Activated effector memory CD4-positive, alpha-beta T cell treated with anti-CD3 and anti-CD28 coated beads, Interleukin-2, amount 50 U/mL, for 16 hours (primary cell): ENCODE measurements at regions not wholly inside any gene's neighbourhood (a gene's known extent, or its start where the extent isn't known, plus 50 kb on each side); places are given as distances from the start of the nearest gene placed in this dataset.

Experiments
- DNase-seq: peaks from one replicate; pipeline ENCODE4 v3.0.0-alpha.2; 2020

- DNase-seq = no peak
Observed at GRCh38 chr4:74651198-74651597, 143.1 kb downstream of the BTC start.

DNA sequence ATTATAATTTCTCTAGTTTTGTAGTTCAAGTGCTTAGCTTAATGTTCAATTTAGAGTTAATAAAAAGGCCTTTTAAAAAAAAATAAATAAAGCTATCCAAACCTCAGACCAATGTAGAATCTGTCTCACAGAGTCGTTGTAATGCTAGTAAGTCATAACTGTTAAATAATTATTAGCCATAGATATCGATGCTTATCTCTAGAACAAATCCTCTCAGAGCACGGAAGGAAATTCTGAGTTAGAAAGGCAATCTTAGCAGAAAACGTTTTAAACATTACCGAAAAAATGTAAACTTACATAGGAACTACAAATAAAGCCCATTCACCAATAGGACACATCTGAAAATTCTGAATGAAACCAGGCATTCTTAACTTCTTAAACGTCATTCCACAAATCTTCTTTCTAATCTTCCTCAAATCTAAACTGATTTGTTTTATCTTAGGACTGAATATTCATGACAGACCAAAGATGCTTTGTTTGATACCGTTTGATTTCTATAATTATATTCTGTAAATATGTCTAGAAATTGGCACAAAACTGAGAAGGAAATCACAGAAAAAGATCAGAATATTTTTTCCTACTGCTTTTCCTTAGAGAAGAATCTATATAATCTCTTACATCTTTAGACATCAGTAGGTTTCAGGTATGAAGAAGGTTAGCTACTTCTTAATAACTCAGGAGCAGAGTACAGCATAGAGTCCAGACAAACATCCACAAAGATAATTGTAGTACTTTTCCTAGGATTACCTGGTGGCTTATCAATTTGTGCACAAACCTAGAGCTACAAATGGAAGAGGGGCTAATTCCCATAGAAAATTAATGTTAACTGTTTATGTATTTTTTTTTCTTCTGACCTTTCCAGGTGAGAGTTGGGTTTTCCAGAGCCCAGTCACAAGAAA, 140.7 kb downstream of the BTC start:
- no peak for DNase-seq

GRCh38 chr4:74654230-74654681, 140.1 kb downstream of the BTC start:
- DNase-seq = no peak

- DNase-seq = no peak
Observed at GRCh38 chr4:74656596-74656995, 137.7 kb downstream of the BTC start.

DNA sequence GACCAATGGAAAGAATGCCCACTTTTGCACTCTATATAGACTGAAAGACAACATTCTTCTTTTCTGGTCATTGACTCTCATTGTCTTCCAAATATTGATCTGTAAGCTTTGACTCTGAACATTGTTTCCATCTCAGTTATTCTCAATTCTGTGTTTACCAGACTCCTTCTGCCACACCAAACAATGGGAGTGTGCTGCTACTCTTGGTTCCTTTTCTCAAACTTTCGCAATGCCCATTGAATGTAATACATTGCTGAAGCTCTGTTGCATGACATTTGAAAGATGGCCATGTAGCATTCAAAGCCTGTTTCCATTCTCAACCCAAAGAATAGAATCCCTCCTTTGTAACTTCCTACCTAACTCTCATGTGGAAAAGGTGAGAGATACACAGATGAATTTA, 136.2 kb downstream of the BTC start:
- DNase-seq = no peak

GRCh38 chr4:74659576-74660411, 134.5 kb downstream of the BTC start:
- DNase-seq = no peak

DNA sequence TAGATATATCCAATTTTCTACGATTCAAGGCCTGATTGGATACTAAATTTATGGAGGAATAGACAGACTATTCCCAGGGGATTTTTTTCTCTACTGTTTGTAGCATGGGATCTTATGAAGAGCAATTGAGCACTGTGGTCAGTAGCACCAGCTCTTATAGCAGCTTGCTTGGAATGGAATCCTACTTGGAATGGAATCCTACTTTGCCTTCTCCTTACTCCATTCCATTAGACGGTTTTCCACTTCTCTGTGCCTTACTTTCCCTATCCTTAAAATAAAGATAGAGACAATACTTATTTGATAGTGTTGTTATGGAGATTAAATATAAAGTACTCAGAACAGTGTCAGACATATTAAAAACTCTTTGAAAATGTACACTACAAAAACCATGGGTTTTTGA, 133.5 kb downstream of the BTC start:
- DNase-seq = no peak

DNA sequence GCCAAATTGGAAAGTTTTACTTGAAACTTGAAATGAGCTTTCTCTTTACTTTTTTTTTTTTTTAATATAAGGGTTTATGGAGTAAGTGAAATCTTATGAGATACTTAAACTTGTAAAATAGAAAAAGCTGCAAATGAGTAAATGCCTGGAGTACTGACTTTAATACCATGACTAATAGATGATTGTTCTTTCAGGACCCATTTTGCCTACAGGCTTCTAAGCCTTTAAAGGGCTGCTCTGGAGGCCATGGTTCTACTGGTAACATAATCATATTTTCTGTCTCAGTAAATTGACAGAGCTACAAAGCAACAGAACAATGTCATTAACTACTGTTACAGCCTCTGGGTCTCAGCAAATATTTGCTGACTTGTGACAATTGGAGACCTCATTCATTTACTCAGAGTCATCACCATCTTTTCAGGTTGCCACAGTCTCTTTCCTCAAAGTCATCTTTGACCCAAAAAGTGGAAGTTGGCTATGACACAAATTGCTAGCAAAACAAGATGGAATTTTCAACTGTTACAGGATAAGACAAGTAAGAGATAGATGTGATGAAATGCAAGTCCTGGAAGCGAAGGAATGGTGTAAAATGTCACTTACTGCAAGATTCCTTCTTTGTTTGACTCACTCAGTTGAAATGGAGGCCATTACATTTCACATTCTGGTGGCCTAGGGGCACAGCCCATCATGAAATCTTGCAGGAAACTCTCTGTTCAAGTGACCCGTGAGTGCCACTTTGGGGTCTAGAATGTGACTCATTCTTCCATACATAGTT, 132.7 kb downstream of the BTC start:
- DNase-seq = no peak

DNA sequence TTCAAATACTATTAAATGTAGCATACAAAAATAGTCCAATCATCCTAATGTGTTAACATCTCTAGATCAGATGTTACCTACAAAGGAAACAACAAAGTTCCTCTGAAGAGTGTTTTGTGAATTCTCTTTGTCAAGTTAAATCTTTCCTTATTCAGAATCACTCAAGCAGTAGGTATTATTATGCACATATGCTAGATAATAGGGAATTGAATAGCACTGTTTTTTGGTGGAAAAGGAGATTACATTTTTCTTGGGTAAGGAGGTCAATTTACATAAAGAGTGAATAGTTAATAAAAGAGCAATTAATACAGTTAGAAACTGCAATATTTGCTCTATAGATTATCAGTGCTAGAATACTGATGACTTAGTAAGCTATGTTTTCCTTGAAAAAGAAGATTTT, 130.7 kb downstream of the BTC start:
- no peak for DNase-seq

GRCh38 chr4:74665346-74665745, 129.0 kb downstream of the BTC start:
- no peak for DNase-seq

DNA sequence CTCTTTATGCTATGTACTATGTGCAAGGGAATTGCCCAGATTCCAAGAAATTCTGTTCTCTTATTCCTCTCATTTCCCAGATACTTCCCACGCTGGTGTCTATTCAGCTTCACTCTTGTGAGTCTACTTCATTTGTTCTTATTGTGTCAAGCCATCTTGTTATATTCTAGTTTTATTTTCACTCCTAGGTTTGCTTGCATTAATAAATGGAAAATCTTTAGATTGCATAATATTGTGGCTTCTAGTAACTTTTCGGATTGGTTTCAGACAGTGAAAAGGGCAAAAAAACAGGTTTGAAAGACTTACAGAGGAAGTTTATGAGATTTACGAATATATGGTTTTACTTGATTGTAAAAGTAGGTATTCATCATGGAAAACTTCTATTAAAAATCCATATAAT, 128.4 kb downstream of the BTC start:
- no peak for DNase-seq

DNA sequence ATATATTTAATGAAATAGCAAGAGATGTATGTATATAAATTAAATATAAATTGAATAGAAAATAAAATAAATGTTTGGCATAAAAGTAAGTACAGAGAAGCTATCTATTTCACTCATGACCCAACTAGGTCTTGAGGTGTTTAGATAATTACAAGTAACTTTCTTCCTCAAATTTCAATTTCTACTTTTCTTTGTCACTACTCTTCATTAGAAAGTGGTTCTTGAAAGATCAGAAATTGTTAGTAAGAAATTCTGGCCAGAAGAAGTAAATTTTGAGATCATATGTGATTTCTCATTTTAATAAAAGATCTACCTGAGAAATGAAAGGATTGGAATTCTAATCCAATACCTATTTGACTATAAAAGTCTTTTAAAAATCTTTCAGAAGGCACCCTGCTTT, 126.9 kb downstream of the BTC start:
- DNase-seq = no peak

- no peak for DNase-seq
Observed at GRCh38 chr4:74667944-74668343, 126.4 kb downstream of the BTC start.

DNA sequence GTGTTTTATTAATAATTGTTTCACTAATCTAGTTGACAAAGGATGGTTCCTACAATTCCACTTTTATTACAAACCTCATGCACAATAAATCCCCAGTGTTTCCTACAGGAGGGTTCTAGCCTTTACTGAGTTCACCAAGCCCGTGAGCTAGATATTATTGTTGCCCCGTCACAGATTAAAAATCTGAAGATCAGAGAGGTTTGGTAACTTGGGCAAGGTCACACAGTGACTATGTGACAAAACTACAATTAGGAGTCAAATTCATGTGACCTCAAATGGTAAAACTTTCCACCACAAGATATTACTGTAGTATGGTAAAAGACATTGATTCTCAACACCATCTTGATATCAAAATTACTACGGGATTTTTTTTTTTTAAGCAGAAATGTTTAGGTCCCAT, 124.6 kb downstream of the BTC start:
- DNase-seq = no peak

DNA sequence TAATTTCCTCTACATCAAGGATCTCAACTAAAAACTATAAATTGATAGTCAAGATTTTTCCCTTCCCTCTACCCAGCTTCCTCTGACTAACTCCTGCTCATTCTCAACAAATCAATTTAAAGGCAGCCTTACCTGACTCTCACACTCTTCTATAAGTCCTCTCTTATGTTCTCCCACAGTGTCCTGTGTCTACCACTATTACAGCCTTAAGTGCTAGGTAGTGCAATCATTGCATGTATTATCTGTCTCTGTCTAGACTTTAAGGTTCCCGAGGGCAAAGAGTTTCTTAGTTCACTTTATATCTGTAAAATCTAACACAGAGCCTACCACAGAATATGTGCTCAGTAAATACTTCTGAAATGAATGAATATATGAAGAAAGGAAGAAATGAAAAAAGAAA, 123.7 kb downstream of the BTC start:
- DNase-seq = no peak

DNA sequence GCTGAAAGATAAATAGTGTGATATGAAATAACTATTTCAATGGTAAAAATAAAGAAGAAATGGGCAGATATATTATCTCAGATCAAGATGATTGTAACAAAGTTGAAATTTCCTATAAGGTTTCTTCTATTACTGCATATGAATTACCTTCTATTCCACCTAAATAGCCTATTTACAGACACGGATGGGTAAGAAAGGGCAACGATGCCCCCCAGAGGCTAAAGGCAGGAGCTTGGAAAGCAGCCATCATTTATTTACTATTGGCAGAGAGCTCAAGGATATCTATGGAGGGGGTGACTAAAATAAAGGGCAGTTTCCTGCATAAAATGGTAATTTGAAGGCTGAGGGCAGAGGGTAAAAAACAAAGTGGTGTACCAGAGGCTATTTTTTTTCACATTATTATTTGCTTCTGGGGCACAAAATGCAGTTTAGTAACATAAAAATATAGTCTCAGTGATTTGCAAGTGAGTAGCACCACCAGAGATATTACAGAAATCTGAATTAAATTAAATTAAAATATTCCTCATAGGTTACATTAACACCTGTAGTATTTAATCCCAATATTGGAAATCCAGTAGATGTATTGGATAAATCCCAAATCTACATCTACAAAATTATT, 123.1 kb downstream of the BTC start:
- peak; percentile 68 for DNase-seq

- DNase-seq = no peak
Observed at GRCh38 chr4:74674750-74675149, 119.6 kb downstream of the BTC start.

DNA sequence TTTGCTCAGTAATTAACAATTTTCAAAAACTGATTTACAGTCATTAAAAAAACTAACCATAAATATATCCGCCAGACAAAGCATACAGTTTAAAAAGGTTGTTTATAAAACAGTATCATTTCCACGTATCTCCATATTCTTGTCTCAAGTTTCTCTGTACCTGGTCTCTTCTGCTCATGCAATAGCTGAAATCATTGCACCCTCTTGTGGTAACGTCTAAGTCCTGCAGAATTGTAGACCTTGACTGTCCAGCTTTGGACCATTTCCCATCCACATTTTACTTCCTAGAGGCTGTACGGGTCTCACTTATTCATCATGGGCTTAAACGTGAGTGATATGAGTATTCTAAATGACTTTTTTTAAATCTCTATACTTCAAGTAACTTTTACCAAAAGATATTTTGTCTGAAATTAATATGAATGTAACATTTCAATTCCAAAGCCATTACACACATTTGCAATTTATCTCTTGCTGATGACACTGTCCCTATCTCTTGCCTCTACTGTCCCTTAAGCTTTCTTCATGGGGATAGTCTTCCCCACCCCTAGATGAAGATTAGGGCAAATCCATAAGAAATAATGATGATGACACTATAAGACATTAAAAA, 118.5 kb downstream of the BTC start:
- DNase-seq = no peak

GRCh38 chr4:74682567-74683359, 111.6 kb downstream of the BTC start:
- no peak for DNase-seq

GRCh38 chr4:74692972-74693371, 101.4 kb downstream of the BTC start:
- no peak for DNase-seq
